Peyer's patch (tissue), 4 donors: ENCODE measurements at regions not wholly inside any gene's neighbourhood (a gene's known extent, or its start where the extent isn't known, plus 50 kb on each side); places are given as distances from the start of the nearest gene placed in this dataset.

ENCODE experiments used
- CTCF ChIP-seq, 6 experiments: fragments of 450-650 bp in 4 of 6; fragments of 200-600 bp in 2 of 6; sonication (generic) in 1 of 6; IDR thresholded peaks; one replicate each; pipeline ENCODE4 v1.5.1; 2017 to 2019; ENCODE audit warnings: antibody characterized with exemption in 6 of 6, mild to moderate bottlenecking in 3 of 6, moderate library complexity in 1 of 6
- POLR2A ChIP-seq, 2 donors: fragments of 450-650 bp; IDR thresholded peaks; one replicate each; pipeline ENCODE4 v1.5.1; 2017; ENCODE audit warnings: antibody characterized with exemption in 2 of 2, mild to moderate bottlenecking in 2 of 2, moderate library complexity in 2 of 2

DNA sequence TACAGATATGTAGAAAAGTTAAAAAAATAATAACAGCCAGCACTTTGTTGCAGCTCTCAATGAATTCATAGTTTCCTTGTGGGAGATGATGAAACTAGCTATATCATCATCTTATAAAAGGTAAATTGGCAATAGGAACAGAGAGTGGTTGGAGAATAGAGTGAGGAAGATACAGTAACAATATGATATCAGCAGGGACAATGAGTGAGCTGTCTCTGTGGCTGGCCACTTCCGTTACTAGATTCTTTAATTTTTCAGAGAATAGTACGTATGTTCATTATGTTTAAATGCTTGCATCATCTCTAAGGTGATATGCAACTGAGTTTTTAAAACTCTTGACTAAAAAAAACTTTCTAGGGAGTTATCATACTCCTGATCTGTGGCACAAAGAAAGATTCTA lies 1006.2 kb upstream of the FLRT2 start:
- no peak for TF ChIP-seq CTCF (IDR thresholded peaks at IDR 0.05)
- TF ChIP-seq POLR2A (IDR thresholded peaks at IDR 0.05): no peak
